Activated CD8-positive, alpha-beta T cell treated with anti-CD3 and anti-CD28 coated beads for 36 hours (primary cell): ENCODE measurements at regions not wholly inside any gene's neighbourhood (a gene's known extent, or its start where the extent isn't known, plus 50 kb on each side); places are given as distances from the start of the nearest gene placed in this dataset.

Experiments
- ATAC-seq: fragments of 200-7000 bp; cut with Tn5 transposase; one replicate; pipeline ENCODE4 v1.10.0; 2021; ENCODE audit warnings: mild to moderate bottlenecking, moderate library complexity
- CTCF ChIA-PET: fragments of 350-600 bp; sonication (Branson Sonifier 250); formaldehyde crosslinking; loops from one replicate; lab custom pipeline; 2021; ENCODE audit warnings: antibody characterized with exemption; lab: Charles Lee
- POLR2A ChIA-PET: fragments of 350-600 bp; sonication (Branson Sonifier 250); formaldehyde crosslinking; loops from one replicate; lab custom pipeline; 2021; ENCODE audit warnings: antibody characterized with exemption; lab: Charles Lee
- DNase-seq: peaks from one replicate; pipeline ENCODE4 v3.0.0-alpha.2; 2020
- H3K27ac Mint-ChIP-seq: one replicate; pipeline ENCODE4 v1.8.0; 2021; ENCODE audit warnings: mild to moderate bottlenecking, mixed read lengths
- H3K27me3 Mint-ChIP-seq: one replicate; pipeline ENCODE4 v1.8.0; 2021; ENCODE audit warnings: mixed read lengths
- H3K36me3 Mint-ChIP-seq: one replicate; pipeline ENCODE4 v1.8.0; 2021; ENCODE audit warnings: low read depth, mixed read lengths
- H3K4me1 Mint-ChIP-seq: one replicate; pipeline ENCODE4 v1.8.0; 2021; ENCODE audit warnings: low read depth, mixed read lengths
- H3K4me3 Mint-ChIP-seq: one replicate; pipeline ENCODE4 v1.8.0; 2021; ENCODE audit warnings: mild to moderate bottlenecking, moderate library complexity, mixed read lengths
- H3K9me3 Mint-ChIP-seq: one replicate; pipeline ENCODE4 v1.8.0; 2021; ENCODE audit warnings: mixed read lengths
- intact Hi-C: fragments of 100-400 bp; cut with micrococcal nuclease; formaldehyde crosslinking; loops from one replicate; pipeline ENCODE4 v1.10.0; 2022
- TF ChIP-seq, protein P1 (sequence below): fragments of 200-600 bp; IDR thresholded peaks from one replicate; pipeline ENCODE4 v1.8.0; 2022; ENCODE audit warnings: antibody characterized with exemption, mild to moderate bottlenecking

DNA sequence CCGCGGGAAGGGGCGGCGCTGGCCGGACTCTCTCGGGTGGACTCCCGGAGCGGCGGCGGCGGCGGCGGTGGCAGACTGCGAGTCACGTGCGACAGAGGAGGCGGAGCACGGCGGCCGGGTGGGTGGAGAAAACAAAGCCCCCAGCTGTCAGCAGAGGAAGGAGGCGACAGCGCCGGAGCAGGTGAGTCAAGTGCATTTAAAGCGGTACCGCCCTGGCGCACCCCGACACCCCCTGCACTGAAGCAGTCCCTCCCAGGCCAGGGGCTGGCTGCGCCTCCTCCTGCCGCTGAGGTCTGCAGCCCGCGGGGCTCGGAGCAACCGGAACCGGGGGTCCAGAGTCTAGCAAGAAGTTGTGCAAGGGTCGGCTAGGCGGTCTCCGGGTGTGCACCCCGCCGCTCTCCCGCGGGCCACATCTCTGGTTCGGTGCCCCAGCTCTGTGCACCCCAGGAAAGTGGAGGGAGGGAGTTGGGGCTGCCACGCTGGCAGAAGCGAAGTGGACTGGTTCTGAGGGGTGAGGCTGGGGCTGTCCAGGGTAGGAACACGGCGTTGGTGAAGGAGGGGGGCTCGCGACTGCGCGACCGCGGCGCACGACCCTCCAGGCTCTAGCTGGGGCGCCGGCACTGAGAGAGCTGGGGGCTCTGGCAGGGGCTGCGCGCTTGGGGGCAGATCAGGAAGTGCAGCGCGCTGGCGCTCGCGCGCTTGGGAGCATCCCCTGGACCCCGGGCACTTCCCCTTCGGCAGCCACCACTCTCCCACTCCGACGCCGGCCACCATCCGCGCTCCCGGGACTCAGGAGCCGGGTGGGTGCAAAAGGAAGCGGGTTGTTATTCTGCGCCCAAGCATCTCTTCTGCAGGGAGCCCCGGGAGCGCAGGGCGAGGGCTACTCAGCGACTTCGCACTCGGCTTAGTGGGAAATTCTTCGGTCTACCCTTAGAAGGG lies 64.0 kb upstream of the MAPRE2 start:
- Mint-ChIP-seq H3K27ac (no peak overlapping the region), H3K9me3 (no peaks in the 10 kb centered on the region)

DNA sequence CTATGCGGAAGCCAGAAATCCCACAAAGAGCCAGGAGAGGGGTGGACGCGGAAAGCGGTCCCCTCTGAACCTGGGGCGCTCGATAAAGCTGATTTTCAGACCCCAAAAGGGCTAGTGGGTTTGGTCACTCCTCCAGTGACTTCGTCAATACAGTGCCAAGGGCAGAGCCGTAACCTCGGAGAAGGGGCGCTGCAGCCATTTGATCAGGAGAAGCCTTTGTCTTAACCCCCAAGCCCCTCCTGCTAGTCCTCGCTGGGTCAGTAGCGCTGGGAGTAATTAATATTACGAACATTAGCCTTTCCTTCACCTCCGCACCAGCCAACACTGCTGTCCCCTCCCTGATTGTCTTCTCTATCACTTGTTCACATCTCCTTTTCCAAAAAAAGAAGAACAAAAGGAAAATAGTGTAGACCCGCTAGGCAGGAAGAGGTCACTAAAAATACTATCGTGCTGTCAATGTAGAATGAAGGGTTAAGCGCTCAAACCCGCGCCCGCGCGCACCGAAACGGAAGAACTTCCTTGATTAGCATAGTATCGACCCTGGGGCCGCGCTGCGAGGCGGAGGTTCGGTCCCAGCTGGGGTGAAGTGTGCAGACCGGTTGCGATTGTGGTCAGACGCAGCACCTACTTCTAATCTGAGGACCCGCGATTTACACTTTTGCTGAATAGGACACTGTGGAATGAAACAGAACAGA lies 63.2 kb upstream of the MAPRE2 start:
- ChIA-PET POLR2A (interaction anchor here (0.7 kb wide), 1 partner anchor 9 kb away, joined by 3 read pairs; no protein-coding TSS in a partner anchor), CTCF (interaction anchor here (1.0 to 1.4 kb wide), 4 partner anchors 8 to 166 kb away, joined by 3 to 7 read pairs (median 4); no protein-coding TSS in a partner anchor)
- DNase-seq (peak; percentile 84), ATAC-seq (peak; percentile 47)
- intact Hi-C loops, result loop anchor here (2.0 to 5.0 kb wide), 2 partner anchors 64 to 117 kb away; partner anchors contain the start of gene MAPRE2
- Mint-ChIP-seq H3K4me1 (peaks cover 30% of the 10 kb centered on the region), H3K36me3 (no peaks in the 10 kb centered on the region), H3K27me3 (no peaks in the 10 kb centered on the region), H3K4me3 (peak overlapping the region; percentile 83), H3K9me3 (no peaks in the 10 kb centered on the region), H3K27ac (peak overlapping the region; percentile 63)
- TF ChIP-seq, protein P1, sequence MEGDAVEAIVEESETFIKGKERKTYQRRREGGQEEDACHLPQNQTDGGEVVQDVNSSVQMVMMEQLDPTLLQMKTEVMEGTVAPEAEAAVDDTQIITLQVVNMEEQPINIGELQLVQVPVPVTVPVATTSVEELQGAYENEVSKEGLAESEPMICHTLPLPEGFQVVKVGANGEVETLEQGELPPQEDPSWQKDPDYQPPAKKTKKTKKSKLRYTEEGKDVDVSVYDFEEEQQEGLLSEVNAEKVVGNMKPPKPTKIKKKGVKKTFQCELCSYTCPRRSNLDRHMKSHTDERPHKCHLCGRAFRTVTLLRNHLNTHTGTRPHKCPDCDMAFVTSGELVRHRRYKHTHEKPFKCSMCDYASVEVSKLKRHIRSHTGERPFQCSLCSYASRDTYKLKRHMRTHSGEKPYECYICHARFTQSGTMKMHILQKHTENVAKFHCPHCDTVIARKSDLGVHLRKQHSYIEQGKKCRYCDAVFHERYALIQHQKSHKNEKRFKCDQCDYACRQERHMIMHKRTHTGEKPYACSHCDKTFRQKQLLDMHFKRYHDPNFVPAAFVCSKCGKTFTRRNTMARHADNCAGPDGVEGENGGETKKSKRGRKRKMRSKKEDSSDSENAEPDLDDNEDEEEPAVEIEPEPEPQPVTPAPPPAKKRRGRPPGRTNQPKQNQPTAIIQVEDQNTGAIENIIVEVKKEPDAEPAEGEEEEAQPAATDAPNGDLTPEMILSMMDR, result no peak

More for the DNA sequence above, 64.0 kb upstream of the MAPRE2 start:
- ATAC-seq (peak; percentile 78), DNase-seq (peak; percentile 88)
- peaks cover 30% of the 10 kb centered on the region for H3K4me1 Mint-ChIP-seq
- peak overlapping the region; percentile 83 for H3K4me3 Mint-ChIP-seq
- intact Hi-C loops, result loop anchor here (5.0 kb wide), 1 partner anchor 65 kb away; the partner anchor contains the start of gene MAPRE2
- POLR2A ChIA-PET, result interaction anchor here (0.7 to 1.6 kb wide), 3 partner anchors 10 to 111 kb away, joined by 3 read pairs; no protein-coding TSS in a partner anchor
- no peaks in the 10 kb centered on the region for H3K27me3 Mint-ChIP-seq
- H3K36me3 Mint-ChIP-seq, result no peaks in the 10 kb centered on the region
- CTCF ChIA-PET, result interaction anchor here (0.6 to 1.0 kb wide), 2 partner anchors 8 to 152 kb away, joined by 3 read pairs; no protein-coding TSS in a partner anchor
- TF ChIP-seq, protein P1, result no peak

DNA sequence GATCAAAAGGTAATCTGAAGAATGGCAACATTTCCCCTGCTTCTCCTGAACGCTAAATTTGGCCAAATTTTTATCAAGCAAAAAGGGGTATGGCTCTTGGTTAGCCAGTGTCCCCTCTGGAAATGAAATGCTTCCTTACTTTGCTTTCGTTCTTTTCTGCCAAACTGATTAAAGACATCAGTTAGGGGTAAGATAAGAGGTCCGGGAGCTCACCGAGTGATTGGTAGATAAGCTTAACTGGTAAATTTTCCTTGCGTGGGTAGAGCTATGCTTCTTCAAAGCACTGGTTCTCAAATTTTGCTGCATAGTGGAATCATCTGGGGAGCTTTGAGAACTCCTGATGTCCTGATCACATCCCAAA lies 62.7 kb upstream of the MAPRE2 start:
- Mint-ChIP-seq H3K27me3 (no peaks in the 10 kb centered on the region), H3K4me1 (peaks cover 27% of the 10 kb centered on the region), H3K9me3 (no peaks in the 10 kb centered on the region), H3K27ac (peak overlapping the region; percentile 63), H3K36me3 (no peaks in the 10 kb centered on the region), H3K4me3 (peak overlapping the region; percentile 83)
- intact Hi-C loops, result loop anchor here (2.0 to 5.0 kb wide), 2 partner anchors 64 to 118 kb away; partner anchors contain the start of gene MAPRE2
- DNase-seq, result no peak
- ChIA-PET POLR2A (interaction anchor here (1.0 kb wide), 1 partner anchor 100 kb away, joined by 3 read pairs; no protein-coding TSS in a partner anchor), CTCF (interaction anchor here (1.3 to 1.4 kb wide), 3 partner anchors 51 to 165 kb away, joined by 4 to 7 read pairs (median 4); no protein-coding TSS in a partner anchor)
- ATAC-seq, result peak; percentile 1
- TF ChIP-seq, protein P1, result no peak

- Mint-ChIP-seq H3K27me3 (no peaks in the 10 kb centered on the region), H3K4me1 (peaks cover 27% of the 10 kb centered on the region), H3K36me3 (no peaks in the 10 kb centered on the region), H3K9me3 (no peaks in the 10 kb centered on the region), H3K4me3 (peak overlapping the region; percentile 83), H3K27ac (peak overlapping the region; percentile 63)
- ATAC-seq (peak; percentile 71), DNase-seq (peak; percentile 85)
- TF ChIP-seq, protein P1, result no peak
- ChIA-PET POLR2A (interaction anchor here (1.0 kb wide), 1 partner anchor 100 kb away, joined by 3 read pairs; no protein-coding TSS in a partner anchor), CTCF (interaction anchor here (1.3 to 1.4 kb wide), 3 partner anchors 50 to 165 kb away, joined by 4 to 7 read pairs (median 4); no protein-coding TSS in a partner anchor)
- intact Hi-C loops, result loop anchor here (2.0 to 5.0 kb wide), 2 partner anchors 63 to 118 kb away; partner anchors contain the start of gene MAPRE2
Observed at GRCh38 chr18:34978953-34979608, 62.1 kb upstream of the MAPRE2 start.
